Glutamatergic neuron (in vitro differentiated cells): ENCODE measurements at regions not wholly inside any gene's neighbourhood (a gene's known extent, or its start where the extent isn't known, plus 50 kb on each side); places are given as distances from the start of the nearest gene placed in this dataset.
A peak's percentile ranks its signal among the peaks of the same experiment; 100 is the strongest.

Experiments
- DNase-seq: peaks from one replicate; pipeline ENCODE4 v3.0.0; 2022
- H3K27ac Mint-ChIP-seq: one replicate; pipeline ENCODE4 v1.8.0; 2020; ENCODE audit warnings: mild to moderate bottlenecking, mixed read lengths, inconsistent platforms; ENCODE audit not compliant: unreplicated experiment
- H3K27me3 Mint-ChIP-seq: one replicate; pipeline ENCODE4 v1.8.0; 2020; ENCODE audit warnings: mild to moderate bottlenecking, moderate library complexity, mixed read lengths, inconsistent platforms; ENCODE audit not compliant: unreplicated experiment
- H3K36me3 Mint-ChIP-seq: one replicate; pipeline ENCODE4 v1.8.0; 2020; ENCODE audit warnings: mild to moderate bottlenecking, mixed read lengths, inconsistent platforms; ENCODE audit not compliant: unreplicated experiment
- H3K4me1 Mint-ChIP-seq: one replicate; pipeline ENCODE4 v1.8.0; 2020; ENCODE audit warnings: mild to moderate bottlenecking, low read depth, mixed read lengths, inconsistent platforms; ENCODE audit not compliant: unreplicated experiment
- H3K4me3 Mint-ChIP-seq: one replicate; pipeline ENCODE4 v1.8.0; 2020; ENCODE audit warnings: mild to moderate bottlenecking, mixed read lengths, inconsistent platforms; ENCODE audit not compliant: unreplicated experiment
- H3K9me3 Mint-ChIP-seq: one replicate; pipeline ENCODE4 v1.8.0; 2020; ENCODE audit warnings: mild to moderate bottlenecking, moderate library complexity, mixed read lengths, inconsistent platforms; ENCODE audit not compliant: unreplicated experiment
- TF ChIP-seq, protein P1 (sequence below): fragments of 200-600 bp; sonication (generic); IDR thresholded peaks from one replicate; pipeline ENCODE4 v1.5.0; 2021; ENCODE audit not compliant: partially characterized antibody, unreplicated experiment

- Mint-ChIP-seq H3K9me3 (peaks cover 2% of the 10 kb centered on the region), H3K36me3 (no peaks in the 10 kb centered on the region), H3K27ac (no peak overlapping the region), H3K4me1 (no peaks in the 10 kb centered on the region), H3K27me3 (peaks cover 3% of the 10 kb centered on the region), H3K4me3 (no peak overlapping the region)
- TF ChIP-seq, protein P1, sequence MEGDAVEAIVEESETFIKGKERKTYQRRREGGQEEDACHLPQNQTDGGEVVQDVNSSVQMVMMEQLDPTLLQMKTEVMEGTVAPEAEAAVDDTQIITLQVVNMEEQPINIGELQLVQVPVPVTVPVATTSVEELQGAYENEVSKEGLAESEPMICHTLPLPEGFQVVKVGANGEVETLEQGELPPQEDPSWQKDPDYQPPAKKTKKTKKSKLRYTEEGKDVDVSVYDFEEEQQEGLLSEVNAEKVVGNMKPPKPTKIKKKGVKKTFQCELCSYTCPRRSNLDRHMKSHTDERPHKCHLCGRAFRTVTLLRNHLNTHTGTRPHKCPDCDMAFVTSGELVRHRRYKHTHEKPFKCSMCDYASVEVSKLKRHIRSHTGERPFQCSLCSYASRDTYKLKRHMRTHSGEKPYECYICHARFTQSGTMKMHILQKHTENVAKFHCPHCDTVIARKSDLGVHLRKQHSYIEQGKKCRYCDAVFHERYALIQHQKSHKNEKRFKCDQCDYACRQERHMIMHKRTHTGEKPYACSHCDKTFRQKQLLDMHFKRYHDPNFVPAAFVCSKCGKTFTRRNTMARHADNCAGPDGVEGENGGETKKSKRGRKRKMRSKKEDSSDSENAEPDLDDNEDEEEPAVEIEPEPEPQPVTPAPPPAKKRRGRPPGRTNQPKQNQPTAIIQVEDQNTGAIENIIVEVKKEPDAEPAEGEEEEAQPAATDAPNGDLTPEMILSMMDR, result no peak
- no peak for DNase-seq
Observed at GRCh38 chr17:56708670-56709410, 115.3 kb downstream of the NOG start.

DNA sequence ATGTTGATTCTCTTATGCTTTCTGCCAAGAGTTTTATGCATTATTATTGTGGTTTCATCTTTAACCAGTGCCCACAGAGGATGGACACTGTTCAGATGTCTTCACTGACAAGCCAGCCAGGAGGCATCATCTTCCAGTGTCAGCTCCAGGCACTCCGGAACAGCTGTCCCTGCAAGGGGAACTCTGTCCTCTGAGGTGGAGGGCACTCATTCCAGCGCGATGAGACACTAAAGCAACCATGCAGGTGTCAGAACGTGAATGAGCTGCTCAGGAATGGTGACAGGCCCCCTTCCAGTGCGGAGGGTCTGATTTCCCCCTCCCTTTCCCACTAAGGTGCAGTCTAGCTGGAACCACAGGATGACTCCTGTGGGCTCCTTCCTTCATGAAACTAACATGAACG, 117.5 kb downstream of the NOG start:
- H3K4me3 Mint-ChIP-seq, result no peak overlapping the region
- no peak for DNase-seq
- H3K9me3 Mint-ChIP-seq, result peaks cover 2% of the 10 kb centered on the region
- H3K4me1 Mint-ChIP-seq, result no peaks in the 10 kb centered on the region
- TF ChIP-seq, protein P1, result no peak
- peaks cover 1% of the 10 kb centered on the region for H3K27me3 Mint-ChIP-seq
- no peaks in the 10 kb centered on the region for H3K36me3 Mint-ChIP-seq
- no peak overlapping the region for H3K27ac Mint-ChIP-seq

GRCh38 chr17:56715613-56716357, 117.9 kb downstream of the C17orf67 start:
- Mint-ChIP-seq H3K27ac (no peak overlapping the region), H3K4me3 (no peak overlapping the region), H3K36me3 (no peaks in the 10 kb centered on the region), H3K9me3 (peaks cover 2% of the 10 kb centered on the region), H3K4me1 (no peaks in the 10 kb centered on the region), H3K27me3 (peaks cover 4% of the 10 kb centered on the region)
- TF ChIP-seq, protein P1, result peak; percentile 86
- DNase-seq, result peak; percentile 84

GRCh38 chr17:56717471-56717870, 116.2 kb downstream of the C17orf67 start:
- no peak overlapping the region for H3K27ac Mint-ChIP-seq
- H3K36me3 Mint-ChIP-seq, result no peaks in the 10 kb centered on the region
- H3K4me1 Mint-ChIP-seq, result no peaks in the 10 kb centered on the region
- peaks cover 3% of the 10 kb centered on the region for H3K27me3 Mint-ChIP-seq
- no peak overlapping the region for H3K4me3 Mint-ChIP-seq
- no peak for DNase-seq
- H3K9me3 Mint-ChIP-seq, result no peaks in the 10 kb centered on the region
- TF ChIP-seq, protein P1, result no peak

GRCh38 chr17:56718515-56718914, 115.2 kb downstream of the C17orf67 start:
- Mint-ChIP-seq H3K27ac (no peak overlapping the region), H3K36me3 (no peaks in the 10 kb centered on the region), H3K27me3 (peaks cover 3% of the 10 kb centered on the region), H3K4me1 (no peaks in the 10 kb centered on the region), H3K4me3 (no peak overlapping the region), H3K9me3 (no peaks in the 10 kb centered on the region)
- no peak for DNase-seq
- TF ChIP-seq, protein P1, result no peak
